ENCODE measurements at regions not wholly inside any gene's neighbourhood (a gene's known extent, or its start where the extent isn't known, plus 50 kb on each side); places are given as distances from the start of the nearest gene placed in this dataset.

GRCh38 chr1:232517204-232517603 is 112.7 kb downstream of the SIPA1L2 start:
- Histone ChIP-seq H3K4me3 (ENCODE audit: insufficient read depth, low read depth, low read length) (no peak overlapping the region), H3K14ac (replicated peaks; ENCODE audit: low read depth, low read length) (no peak overlapping the region), H3K36me3 (ENCODE audit: control insufficient read depth, insufficient read depth, low read length) (peaks cover 11% of the 10 kb centered on the region; the same call in 1 of the 2 replicates), H3K9ac (ENCODE audit: low read depth, low read length) (no peak overlapping the region), H2AK9ac (replicated peaks; ENCODE audit: low read depth, low read length, poor library complexity) (no peak overlapping the region), H3K18ac (ENCODE audit: low read depth, low read length) (no peak overlapping the region), H3K4me2 (ENCODE audit: low read depth, low read length) (no peak overlapping the region), H3K56ac (ENCODE audit: extremely low read depth, insufficient read depth, low read length) (no peak overlapping the region), H2BK5ac (ENCODE audit: low read depth, low read length, poor library complexity, severe bottlenecking) (no peak overlapping the region), H3K9me1 (ENCODE audit: insufficient read depth, low read length) (peaks cover 4% of the 10 kb centered on the region; the same call in 1 of the 2 replicates), H3K23ac (ENCODE audit: low read depth, low read length) (no peak overlapping the region), H2BK20ac (ENCODE audit: low read depth, low read length) (no peak overlapping the region), H3K4me1 (ENCODE audit: control insufficient read depth, insufficient read depth, low read length) (peaks cover 4% of the 10 kb centered on the region; the same call in 1 of the 2 replicates), H3K79me1 (ENCODE audit: low read depth in 1 of 2, low read length in 2 of 2) (peaks cover 0 to 9% of the 10 kb centered on the region in 2 experiments; a peak in 2 of 4 replicates), H4K20me1 (ENCODE audit: insufficient read depth, low read length) (no peaks in the 10 kb centered on the region), H3K27me3 (ENCODE audit: control insufficient read depth, insufficient read depth, low read length) (no peaks in the 10 kb centered on the region), H4K5ac (ENCODE audit: low read depth, low read length) (no peak overlapping the region), H4K8ac (ENCODE audit: low read depth in 2 of 2, low read length in 2 of 2) (no peak overlapping the region), H3K27ac (ENCODE audit: insufficient read depth, low read length) (no peak overlapping the region), H4K91ac (ENCODE audit: insufficient read depth, low read depth, low read length) (no peak overlapping the region), H3K4ac (ENCODE audit: low read depth, low read length) (no peak overlapping the region), H3K9me3 (ENCODE audit: control insufficient read depth, insufficient read depth, low read length) (no peaks in the 10 kb centered on the region), H2BK15ac (ENCODE audit: low read depth, low read length) (no peak overlapping the region), H2AK5ac (ENCODE audit: low read depth, low read length) (no peak overlapping the region), H2BK120ac (ENCODE audit: low read depth, low read length) (no peak overlapping the region), H2AFZ (replicated peaks; ENCODE audit: low read length, poor library complexity) (no peak overlapping the region)
- no peak for ATAC-seq (ENCODE audit: low read depth)
- DNase-seq: no peak
- intact Hi-C loops (cut with micrococcal nuclease): loop anchor here (5.0 kb wide), 1 partner anchor 95 kb away; no protein-coding TSS in a partner anchor
- ChIA-PET CTCF (interaction anchor here (0.6 kb wide), 1 partner anchor 16 kb away, joined by 3 read pairs; no protein-coding TSS in a partner anchor), POLR2A (ENCODE audit: unreplicated experiment) (no interaction called here)
- TF ChIP-seq RFX5 (IDR thresholded peaks at IDR 0.05; ENCODE audit: low read depth, low read length) (no peak), NFE2L2 (IDR thresholded peaks at IDR 0.05; ENCODE audit: low read depth, low read length) (no peak), FOS (IDR thresholded peaks at IDR 0.05; ENCODE audit: low read depth, low read length) (no peak), CTCF (conservative IDR thresholded peaks at IDR 0.05; ENCODE audit: low read depth, low read length) (no peak), RCOR1 (IDR thresholded peaks at IDR 0.05; ENCODE audit: insufficient replicate concordance, low read length) (no peak), MAZ (IDR thresholded peaks at IDR 0.05; ENCODE audit: borderline replicate concordance, low read depth, low read length) (no peak), RAD21 (IDR thresholded peaks at IDR 0.05; ENCODE audit: low read length) (no peak), USF2 (IDR thresholded peaks at IDR 0.05; ENCODE audit: low read depth, low read length) (no peak), MAFK (IDR thresholded peaks at IDR 0.05; ENCODE audit: low read depth, low read length) (no peak), BHLHE40 (IDR thresholded peaks at IDR 0.05; ENCODE audit: low read depth, low read length) (no peak), SMC3 (IDR thresholded peaks at IDR 0.05; ENCODE audit: low read depth, low read length) (no peak), CHD1 (IDR thresholded peaks at IDR 0.05; ENCODE audit: low read depth, low read length) (no peak)
- no CpG with 5 or more reads among the region's 4 CpGs for WGBS, 2 experiments (ENCODE audit: extremely low coverage in 2 of 2, insufficient read length in 1 of 2)
- dilution Hi-C loops (cut with HindIII; ENCODE audit: low sequenced_read_pairs, unreplicated experiment): no loop called here
- no TSS peak for BruUV-seq (replicated peaks)
- in situ Hi-C loops (cut with MboI; ENCODE audit: low sequenced_read_pairs): no loop called here

Measured in IMR-90 (cell line).